ENCODE measurements at regions not wholly inside any gene's neighbourhood (a gene's known extent, or its start where the extent isn't known, plus 50 kb on each side); places are given as distances from the start of the nearest gene placed in this dataset.

GRCh38 chr3:178181784-178182183 is 354.5 kb upstream of the KCNMB2 start:
- no peak for ATAC-seq
- Histone ChIP-seq H3K27ac (no peak overlapping the region), H3K9me3 (no peaks in the 10 kb centered on the region), H3K36me3 (no peaks in the 10 kb centered on the region), H3K27me3 (no peaks in the 10 kb centered on the region), H3K4me3 (no peak overlapping the region), H3K4me1 (no peaks in the 10 kb centered on the region)
- DNase-seq, result no peak
- no peak for TF ChIP-seq CTCF (IDR thresholded peaks at IDR 0.05)
- intact Hi-C loops (cut with DNase I), result no loop called here

- Histone ChIP-seq H3K36me3 (no peaks in the 10 kb centered on the region), H3K9me3 (no peaks in the 10 kb centered on the region), H3K27me3 (no peaks in the 10 kb centered on the region), H3K27ac (no peak overlapping the region), H3K4me1 (no peaks in the 10 kb centered on the region), H3K4me3 (no peak overlapping the region)
- TF ChIP-seq CTCF (IDR thresholded peaks at IDR 0.05), result no peak
- DNase-seq, result no peak
- intact Hi-C loops (cut with DNase I), result no loop called here
- ATAC-seq, result no peak
Observed at GRCh38 chr3:178182337-178182779, 353.9 kb upstream of the KCNMB2 start.

- no peaks in the 10 kb centered on the region for H3K27me3 ChIP-seq
- H3K27ac ChIP-seq, result no peak overlapping the region
- no peaks in the 10 kb centered on the region for H3K36me3 ChIP-seq
- H3K4me1 ChIP-seq, result no peaks in the 10 kb centered on the region
- DNase-seq (no peak), ATAC-seq (no peak)
- no peaks in the 10 kb centered on the region for H3K9me3 ChIP-seq
- no peak overlapping the region for H3K4me3 ChIP-seq
- intact Hi-C loops (cut with DNase I), result no loop called here
- no peak for TF ChIP-seq CTCF (IDR thresholded peaks at IDR 0.05)
Observed at GRCh38 chr3:178184833-178185232, 351.4 kb upstream of the KCNMB2 start.

- DNase-seq, result no peak
- intact Hi-C loops (cut with DNase I), result no loop called here
- Histone ChIP-seq H3K9me3 (no peaks in the 10 kb centered on the region), H3K27me3 (no peaks in the 10 kb centered on the region), H3K4me1 (no peaks in the 10 kb centered on the region), H3K27ac (no peak overlapping the region), H3K4me3 (no peak overlapping the region), H3K36me3 (no peaks in the 10 kb centered on the region)
- ATAC-seq, result no peak
- TF ChIP-seq CTCF (IDR thresholded peaks at IDR 0.05), result no peak
Observed at GRCh38 chr3:178186666-178187065, 349.6 kb upstream of the KCNMB2 start.

GRCh38 chr3:178189854-178190253 is 346.4 kb upstream of the KCNMB2 start:
- no peak for TF ChIP-seq CTCF (IDR thresholded peaks at IDR 0.05)
- Histone ChIP-seq H3K9me3 (no peaks in the 10 kb centered on the region), H3K4me3 (no peak overlapping the region), H3K27me3 (no peaks in the 10 kb centered on the region), H3K36me3 (no peaks in the 10 kb centered on the region), H3K27ac (no peak overlapping the region), H3K4me1 (no peaks in the 10 kb centered on the region)
- no peak for DNase-seq
- ATAC-seq, result no peak
- intact Hi-C loops (cut with DNase I), result no loop called here
